ENCODE measurements at regions not wholly inside any gene's neighbourhood (a gene's known extent, or its start where the extent isn't known, plus 50 kb on each side); places are given as distances from the start of the nearest gene placed in this dataset.

- ChIA-PET RAD21 (ENCODE audit: unreplicated experiment) (interaction anchor here (1.2 kb wide), 1 partner anchor 96 kb away, joined by 3 read pairs; no protein-coding TSS in a partner anchor), POLR2A (no interaction called here), CTCF (interaction anchor here (0.6 to 1.1 kb wide), 2 partner anchors 11 to 27 kb away, joined by 3 to 4 read pairs; no protein-coding TSS in a partner anchor), SMC1A (ENCODE audit: uncharacterized antibody, unreplicated experiment) (interaction anchor here (0.9 to 1.1 kb wide), 5 partner anchors 12 to 126 kb away, joined by 3 to 4 read pairs (median 3); no protein-coding TSS in a partner anchor)
- Histone ChIP-seq H3K27ac (ENCODE audit: control insufficient read depth, insufficient read depth) (no peak overlapping the region), H3K4me3 (no peak overlapping the region), H3K79me2 (ENCODE audit: control insufficient read depth, insufficient read depth, low read length) (no peaks in the 10 kb centered on the region), H2AFZ (ENCODE audit: control insufficient read depth, low read depth, low read length) (no peak overlapping the region), H3K4me1 (ENCODE audit: control insufficient read depth, insufficient read depth, low read length) (no peaks in the 10 kb centered on the region), H3K4me2 (ENCODE audit: control insufficient read depth, insufficient read depth) (no peak overlapping the region), H3K9ac (ENCODE audit: control insufficient read depth, insufficient read depth, low read length) (no peak overlapping the region), H3K9me3 (replicated peaks; ENCODE audit: control insufficient read depth, insufficient read depth, low read length) (no peaks in the 10 kb centered on the region; the same call in 1 of the 3 replicates), H4K20me1 (ENCODE audit: control insufficient read depth, insufficient read depth) (no peaks in the 10 kb centered on the region), H3K27me3 (replicated peaks in 1 of 2; ENCODE audit: control insufficient read depth in 2 of 2, insufficient read depth in 2 of 2, low read length in 1 of 2) (no peaks in the 10 kb centered on the region), H3K36me3 (ENCODE audit: control insufficient read depth in 2 of 2, insufficient read depth in 2 of 2, low read length in 1 of 2) (no peaks in the 10 kb centered on the region; a peak in 2 of 4 replicates)
- 68% methylated on average over 2 of the region's 2 CpGs for WGBS (ENCODE audit: insufficient coverage, insufficient replicate concordance, low lambda C conversion rate, missing lambda C conversion rate)
- FAIRE-seq: no peak
- ATAC-seq: no peak
- DNase-seq (ENCODE audit: low read depth, low spot score): no peak
- in situ Hi-C loops (cut with MboI) (no loop called here), intact Hi-C loops (cut with micrococcal nuclease; ENCODE audit: unreplicated experiment) (no loop called here)
- BruUV-seq (replicated peaks): no TSS peak
- TF ChIP-seq, protein P1, sequence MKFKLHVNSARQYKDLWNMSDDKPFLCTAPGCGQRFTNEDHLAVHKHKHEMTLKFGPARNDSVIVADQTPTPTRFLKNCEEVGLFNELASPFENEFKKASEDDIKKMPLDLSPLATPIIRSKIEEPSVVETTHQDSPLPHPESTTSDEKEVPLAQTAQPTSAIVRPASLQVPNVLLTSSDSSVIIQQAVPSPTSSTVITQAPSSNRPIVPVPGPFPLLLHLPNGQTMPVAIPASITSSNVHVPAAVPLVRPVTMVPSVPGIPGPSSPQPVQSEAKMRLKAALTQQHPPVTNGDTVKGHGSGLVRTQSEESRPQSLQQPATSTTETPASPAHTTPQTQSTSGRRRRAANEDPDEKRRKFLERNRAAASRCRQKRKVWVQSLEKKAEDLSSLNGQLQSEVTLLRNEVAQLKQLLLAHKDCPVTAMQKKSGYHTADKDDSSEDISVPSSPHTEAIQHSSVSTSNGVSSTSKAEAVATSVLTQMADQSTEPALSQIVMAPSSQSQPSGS (IDR thresholded peaks at IDR 0.05; ENCODE audit: low read length): no peak
- TF ChIP-seq, protein P2, sequence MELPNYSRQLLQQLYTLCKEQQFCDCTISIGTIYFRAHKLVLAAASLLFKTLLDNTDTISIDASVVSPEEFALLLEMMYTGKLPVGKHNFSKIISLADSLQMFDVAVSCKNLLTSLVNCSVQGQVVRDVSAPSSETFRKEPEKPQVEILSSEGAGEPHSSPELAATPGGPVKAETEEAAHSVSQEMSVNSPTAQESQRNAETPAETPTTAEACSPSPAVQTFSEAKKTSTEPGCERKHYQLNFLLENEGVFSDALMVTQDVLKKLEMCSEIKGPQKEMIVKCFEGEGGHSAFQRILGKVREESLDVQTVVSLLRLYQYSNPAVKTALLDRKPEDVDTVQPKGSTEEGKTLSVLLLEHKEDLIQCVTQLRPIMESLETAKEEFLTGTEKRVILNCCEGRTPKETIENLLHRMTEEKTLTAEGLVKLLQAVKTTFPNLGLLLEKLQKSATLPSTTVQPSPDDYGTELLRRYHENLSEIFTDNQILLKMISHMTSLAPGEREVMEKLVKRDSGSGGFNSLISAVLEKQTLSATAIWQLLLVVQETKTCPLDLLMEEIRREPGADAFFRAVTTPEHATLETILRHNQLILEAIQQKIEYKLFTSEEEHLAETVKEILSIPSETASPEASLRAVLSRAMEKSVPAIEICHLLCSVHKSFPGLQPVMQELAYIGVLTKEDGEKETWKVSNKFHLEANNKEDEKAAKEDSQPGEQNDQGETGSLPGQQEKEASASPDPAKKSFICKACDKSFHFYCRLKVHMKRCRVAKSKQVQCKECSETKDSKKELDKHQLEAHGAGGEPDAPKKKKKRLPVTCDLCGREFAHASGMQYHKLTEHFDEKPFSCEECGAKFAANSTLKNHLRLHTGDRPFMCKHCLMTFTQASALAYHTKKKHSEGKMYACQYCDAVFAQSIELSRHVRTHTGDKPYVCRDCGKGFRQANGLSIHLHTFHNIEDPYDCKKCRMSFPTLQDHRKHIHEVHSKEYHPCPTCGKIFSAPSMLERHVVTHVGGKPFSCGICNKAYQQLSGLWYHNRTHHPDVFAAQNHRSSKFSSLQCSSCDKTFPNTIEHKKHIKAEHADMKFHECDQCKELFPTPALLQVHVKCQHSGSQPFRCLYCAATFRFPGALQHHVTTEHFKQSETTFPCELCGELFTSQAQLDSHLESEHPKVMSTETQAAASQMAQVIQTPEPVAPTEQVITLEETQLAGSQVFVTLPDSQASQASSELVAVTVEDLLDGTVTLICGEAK (IDR thresholded peaks at IDR 0.05; ENCODE audit: borderline replicate concordance): no peak
- TF ChIP-seq, protein P3, sequence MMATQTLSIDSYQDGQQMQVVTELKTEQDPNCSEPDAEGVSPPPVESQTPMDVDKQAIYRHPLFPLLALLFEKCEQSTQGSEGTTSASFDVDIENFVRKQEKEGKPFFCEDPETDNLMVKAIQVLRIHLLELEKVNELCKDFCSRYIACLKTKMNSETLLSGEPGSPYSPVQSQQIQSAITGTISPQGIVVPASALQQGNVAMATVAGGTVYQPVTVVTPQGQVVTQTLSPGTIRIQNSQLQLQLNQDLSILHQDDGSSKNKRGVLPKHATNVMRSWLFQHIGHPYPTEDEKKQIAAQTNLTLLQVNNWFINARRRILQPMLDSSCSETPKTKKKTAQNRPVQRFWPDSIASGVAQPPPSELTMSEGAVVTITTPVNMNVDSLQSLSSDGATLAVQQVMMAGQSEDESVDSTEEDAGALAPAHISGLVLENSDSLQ (IDR thresholded peaks at IDR 0.05): no peak
- TF ChIP-seq, protein P4, sequence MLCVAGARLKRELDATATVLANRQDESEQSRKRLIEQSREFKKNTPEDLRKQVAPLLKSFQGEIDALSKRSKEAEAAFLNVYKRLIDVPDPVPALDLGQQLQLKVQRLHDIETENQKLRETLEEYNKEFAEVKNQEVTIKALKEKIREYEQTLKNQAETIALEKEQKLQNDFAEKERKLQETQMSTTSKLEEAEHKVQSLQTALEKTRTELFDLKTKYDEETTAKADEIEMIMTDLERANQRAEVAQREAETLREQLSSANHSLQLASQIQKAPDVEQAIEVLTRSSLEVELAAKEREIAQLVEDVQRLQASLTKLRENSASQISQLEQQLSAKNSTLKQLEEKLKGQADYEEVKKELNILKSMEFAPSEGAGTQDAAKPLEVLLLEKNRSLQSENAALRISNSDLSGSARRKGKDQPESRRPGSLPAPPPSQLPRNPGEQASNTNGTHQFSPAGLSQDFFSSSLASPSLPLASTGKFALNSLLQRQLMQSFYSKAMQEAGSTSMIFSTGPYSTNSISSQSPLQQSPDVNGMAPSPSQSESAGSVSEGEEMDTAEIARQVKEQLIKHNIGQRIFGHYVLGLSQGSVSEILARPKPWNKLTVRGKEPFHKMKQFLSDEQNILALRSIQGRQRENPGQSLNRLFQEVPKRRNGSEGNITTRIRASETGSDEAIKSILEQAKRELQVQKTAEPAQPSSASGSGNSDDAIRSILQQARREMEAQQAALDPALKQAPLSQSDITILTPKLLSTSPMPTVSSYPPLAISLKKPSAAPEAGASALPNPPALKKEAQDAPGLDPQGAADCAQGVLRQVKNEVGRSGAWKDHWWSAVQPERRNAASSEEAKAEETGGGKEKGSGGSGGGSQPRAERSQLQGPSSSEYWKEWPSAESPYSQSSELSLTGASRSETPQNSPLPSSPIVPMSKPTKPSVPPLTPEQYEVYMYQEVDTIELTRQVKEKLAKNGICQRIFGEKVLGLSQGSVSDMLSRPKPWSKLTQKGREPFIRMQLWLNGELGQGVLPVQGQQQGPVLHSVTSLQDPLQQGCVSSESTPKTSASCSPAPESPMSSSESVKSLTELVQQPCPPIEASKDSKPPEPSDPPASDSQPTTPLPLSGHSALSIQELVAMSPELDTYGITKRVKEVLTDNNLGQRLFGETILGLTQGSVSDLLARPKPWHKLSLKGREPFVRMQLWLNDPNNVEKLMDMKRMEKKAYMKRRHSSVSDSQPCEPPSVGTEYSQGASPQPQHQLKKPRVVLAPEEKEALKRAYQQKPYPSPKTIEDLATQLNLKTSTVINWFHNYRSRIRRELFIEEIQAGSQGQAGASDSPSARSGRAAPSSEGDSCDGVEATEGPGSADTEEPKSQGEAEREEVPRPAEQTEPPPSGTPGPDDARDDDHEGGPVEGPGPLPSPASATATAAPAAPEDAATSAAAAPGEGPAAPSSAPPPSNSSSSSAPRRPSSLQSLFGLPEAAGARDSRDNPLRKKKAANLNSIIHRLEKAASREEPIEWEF (IDR thresholded peaks at IDR 0.05; ENCODE audit: insufficient replicate concordance, low read depth, low read length): no peak
- TF ChIP-seq SPI1 (IDR thresholded peaks at IDR 0.05; ENCODE audit: borderline replicate concordance, insufficient read depth, low read depth, low read length): no peak
- TF ChIP-seq CBFB (IDR thresholded peaks at IDR 0.05; ENCODE audit: low read depth): no peak
- TF ChIP-seq, protein P5, sequence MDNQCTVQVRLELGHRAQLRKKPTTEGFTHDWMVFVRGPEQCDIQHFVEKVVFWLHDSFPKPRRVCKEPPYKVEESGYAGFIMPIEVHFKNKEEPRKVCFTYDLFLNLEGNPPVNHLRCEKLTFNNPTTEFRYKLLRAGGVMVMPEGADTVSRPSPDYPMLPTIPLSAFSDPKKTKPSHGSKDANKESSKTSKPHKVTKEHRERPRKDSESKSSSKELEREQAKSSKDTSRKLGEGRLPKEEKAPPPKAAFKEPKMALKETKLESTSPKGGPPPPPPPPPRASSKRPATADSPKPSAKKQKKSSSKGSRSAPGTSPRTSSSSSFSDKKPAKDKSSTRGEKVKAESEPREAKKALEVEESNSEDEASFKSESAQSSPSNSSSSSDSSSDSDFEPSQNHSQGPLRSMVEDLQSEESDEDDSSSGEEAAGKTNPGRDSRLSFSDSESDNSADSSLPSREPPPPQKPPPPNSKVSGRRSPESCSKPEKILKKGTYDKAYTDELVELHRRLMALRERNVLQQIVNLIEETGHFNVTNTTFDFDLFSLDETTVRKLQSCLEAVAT (IDR thresholded peaks at IDR 0.05): no peak
- no peak for TF ChIP-seq FOXM1 (IDR thresholded peaks at IDR 0.05; ENCODE audit: low read depth, low read length)
Measured at GRCh38 chr12:92336641-92337040, 191.0 kb upstream of the BTG1 start.

Data from GM12878 (cell line).